Esophagus squamous epithelium (tissue), 5 donors: ENCODE measurements at regions not wholly inside any gene's neighbourhood (a gene's known extent, or its start where the extent isn't known, plus 50 kb on each side); places are given as distances from the start of the nearest gene placed in this dataset.

Experiments
- DNase-seq: peaks from one replicate; lab custom pipeline; 2025; lab: John Stamatoyannopoulos, UW
- H3K27ac ChIP-seq, 4 donors: fragments of 200-600 bp; sonication (generic); one replicate each; pipeline ENCODE4 v1.5.1; 2016 to 2019; ENCODE audit warnings: mild to moderate bottlenecking in 1 of 4
- H3K27me3 ChIP-seq, 4 donors: fragments of 200-600 bp; sonication (generic); 1 replicate in 3 of 4; 2 replicates in 1 of 4; pipeline versions ENCODE4 v1.5.1 to v1.6.0; 2017 to 2021; ENCODE audit warnings: antibody characterized with exemption in 1 of 4
- H3K36me3 ChIP-seq, 3 donors: fragments of 200-600 bp; sonication (generic); one replicate each; pipeline ENCODE4 v1.5.1; 2016 to 2019
- H3K4me1 ChIP-seq, 3 donors: fragments of 200-600 bp; sonication (generic); one replicate each; pipeline ENCODE4 v1.5.1; 2017 to 2019
- H3K4me3 ChIP-seq, 4 donors: fragments of 200-600 bp; sonication (generic); 1 replicate in 3 of 4; 2 replicates in 1 of 4; pipeline ENCODE4 v1.5.1; 2016 to 2019; ENCODE audit warnings: mild to moderate bottlenecking in 2 of 4, moderate library complexity in 1 of 4
- H3K9me3 ChIP-seq, 3 donors: fragments of 200-600 bp; sonication (generic); one replicate each; pipeline ENCODE4 v1.5.1; 2016 to 2019
- POLR2A ChIP-seq, 4 donors: fragments of 450-650 bp; IDR thresholded peaks; one replicate each; pipeline ENCODE4 v1.6.1; 2017; ENCODE audit warnings: antibody characterized with exemption in 4 of 4, mild to moderate bottlenecking in 4 of 4, moderate library complexity in 3 of 4
- WGBS, 2 donors: methylation state at CpG; one replicate each; pipeline ENCODE4 v1.1.5; 2018; 5-methylcytosine and 5-hydroxymethylcytosine counted together
- intact Hi-C: fragments of 100-400 bp; cut with DNase I; formaldehyde crosslinking; loops from one replicate; pipeline ENCODE4 v1.15.0; 2022
- TF ChIP-seq, protein P1 (sequence below), 6 experiments: fragments of 450-650 bp in 4 of 6; fragments of 200-600 bp in 2 of 6; sonication (generic) in 2 of 6; IDR thresholded peaks; one replicate each; pipeline ENCODE4 v1.5.1; 2016 to 2019; ENCODE audit warnings: antibody characterized with exemption in 6 of 6, mild to moderate bottlenecking in 4 of 6, moderate library complexity in 4 of 6
- donor health status: DM: yes; HTN: yes; CAD: no.

DNA sequence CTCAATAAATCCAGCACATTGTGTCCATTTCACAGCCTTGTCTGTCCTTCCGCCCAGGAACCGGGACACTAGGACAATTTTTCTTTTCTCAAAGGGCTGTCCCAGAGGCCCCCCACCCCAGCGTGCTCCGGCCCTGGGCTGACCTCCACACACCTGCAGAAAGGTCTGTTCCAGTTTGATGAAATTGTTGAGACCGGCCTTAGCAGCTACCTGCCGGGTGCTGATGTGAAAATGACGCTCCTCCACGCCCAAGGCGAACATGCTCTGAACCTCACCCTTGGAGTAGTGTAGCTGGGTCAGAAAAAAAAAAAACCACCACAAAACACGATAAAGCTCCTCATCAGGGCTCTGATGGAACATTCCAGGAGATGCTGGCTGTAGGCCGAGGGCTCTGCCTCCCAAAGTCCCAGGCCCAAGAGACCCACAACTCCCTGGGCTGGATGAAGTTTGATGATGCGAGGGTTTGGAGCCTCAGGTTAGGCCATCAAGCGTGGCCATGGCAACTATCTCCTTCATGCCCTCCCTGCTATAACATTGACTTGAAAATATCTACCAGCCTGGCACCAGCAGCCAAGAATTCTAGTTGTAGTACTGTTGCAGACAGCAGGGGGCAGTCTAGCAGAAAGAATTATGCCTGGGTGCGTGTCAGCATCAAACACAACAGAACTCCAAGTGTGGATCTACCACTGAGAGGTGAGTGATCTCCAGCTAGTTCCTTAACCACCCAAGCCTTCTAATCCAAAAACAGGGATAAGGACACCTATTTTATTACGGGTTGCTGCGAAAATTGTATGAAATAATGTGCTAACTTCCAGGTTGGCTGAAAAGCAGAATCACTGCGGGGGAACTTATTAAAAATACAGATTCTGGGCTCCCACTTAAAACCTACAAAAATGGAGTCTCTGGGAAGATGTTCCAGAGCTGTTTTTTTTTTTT, 62.1 kb downstream of the RMI2 start:
- Histone ChIP-seq H3K36me3 (no peaks in the 10 kb centered on the region), H3K4me1 (no peaks in the 10 kb centered on the region), H3K4me3 (no peak overlapping the region), H3K27ac (no peak overlapping the region), H3K9me3 (no peaks in the 10 kb centered on the region), H3K27me3 (no peaks in the 10 kb centered on the region)
- DNase-seq = no peak
- WGBS, 2 donors = 68 to 77% methylated on average over 17 of the region's 17 CpGs
- TF ChIP-seq POLR2A (IDR thresholded peaks at IDR 0.05) = no peak
- TF ChIP-seq, protein P1, sequence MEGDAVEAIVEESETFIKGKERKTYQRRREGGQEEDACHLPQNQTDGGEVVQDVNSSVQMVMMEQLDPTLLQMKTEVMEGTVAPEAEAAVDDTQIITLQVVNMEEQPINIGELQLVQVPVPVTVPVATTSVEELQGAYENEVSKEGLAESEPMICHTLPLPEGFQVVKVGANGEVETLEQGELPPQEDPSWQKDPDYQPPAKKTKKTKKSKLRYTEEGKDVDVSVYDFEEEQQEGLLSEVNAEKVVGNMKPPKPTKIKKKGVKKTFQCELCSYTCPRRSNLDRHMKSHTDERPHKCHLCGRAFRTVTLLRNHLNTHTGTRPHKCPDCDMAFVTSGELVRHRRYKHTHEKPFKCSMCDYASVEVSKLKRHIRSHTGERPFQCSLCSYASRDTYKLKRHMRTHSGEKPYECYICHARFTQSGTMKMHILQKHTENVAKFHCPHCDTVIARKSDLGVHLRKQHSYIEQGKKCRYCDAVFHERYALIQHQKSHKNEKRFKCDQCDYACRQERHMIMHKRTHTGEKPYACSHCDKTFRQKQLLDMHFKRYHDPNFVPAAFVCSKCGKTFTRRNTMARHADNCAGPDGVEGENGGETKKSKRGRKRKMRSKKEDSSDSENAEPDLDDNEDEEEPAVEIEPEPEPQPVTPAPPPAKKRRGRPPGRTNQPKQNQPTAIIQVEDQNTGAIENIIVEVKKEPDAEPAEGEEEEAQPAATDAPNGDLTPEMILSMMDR (IDR thresholded peaks at IDR 0.05) = peak; percentile 40 to 83 (median 76)
- intact Hi-C loops = loop anchor here (5.0 to 10.0 kb wide), 2 partner anchors 97 to 310 kb away; no protein-coding TSS in a partner anchor

DNA sequence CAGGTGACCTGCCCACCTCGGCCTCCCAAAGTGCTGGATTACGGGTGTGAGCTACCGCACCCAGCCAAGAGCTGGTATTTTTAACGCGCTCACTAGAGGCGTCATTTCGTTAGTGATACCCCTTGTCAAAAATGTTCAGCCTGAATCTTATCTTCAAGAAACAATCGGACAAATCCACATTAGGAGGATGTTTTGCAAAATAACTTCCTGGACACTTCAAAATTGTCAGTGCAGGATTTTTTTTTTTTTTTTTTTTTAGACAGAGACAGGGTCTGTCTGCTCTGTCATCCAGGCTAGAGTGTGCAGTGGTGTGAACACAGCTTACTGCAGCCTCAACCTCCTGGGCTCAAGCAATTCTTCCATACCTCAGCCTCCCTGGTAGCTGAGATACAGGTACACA, 63.0 kb downstream of the RMI2 start:
- Histone ChIP-seq H3K4me3 (no peak overlapping the region), H3K4me1 (no peaks in the 10 kb centered on the region), H3K27me3 (no peaks in the 10 kb centered on the region), H3K9me3 (no peaks in the 10 kb centered on the region), H3K36me3 (no peaks in the 10 kb centered on the region), H3K27ac (no peak overlapping the region)
- intact Hi-C loops = loop anchor here (5.0 to 10.0 kb wide), 2 partner anchors 97 to 309 kb away; no protein-coding TSS in a partner anchor
- 73 to 81% methylated on average over 8 of the region's 8 CpGs for WGBS, 2 donors
- TF ChIP-seq, protein P1 (IDR thresholded peaks at IDR 0.05) = no peak
- no peak for TF ChIP-seq POLR2A (IDR thresholded peaks at IDR 0.05)
- DNase-seq = no peak

DNA sequence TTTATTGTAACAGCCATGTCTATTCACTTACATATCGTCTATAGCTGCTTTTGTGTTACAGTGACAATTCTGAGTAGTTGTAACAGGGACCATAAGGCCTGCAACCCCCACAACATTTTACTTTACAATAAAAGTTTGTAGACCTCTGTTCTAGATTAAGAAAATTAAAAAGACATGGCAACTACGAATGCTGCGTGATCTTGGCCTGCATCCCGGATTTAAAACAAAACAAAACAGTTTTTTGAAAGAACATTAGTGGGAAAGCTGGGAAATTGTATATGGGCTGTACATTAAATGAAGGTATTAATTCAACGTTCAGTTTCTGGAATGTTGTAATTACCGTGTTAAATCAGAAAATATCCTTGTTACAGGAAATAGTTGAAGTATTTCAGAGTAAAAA, 64.1 kb downstream of the RMI2 start:
- no peak overlapping the region for H3K27ac ChIP-seq
- no peak for DNase-seq
- TF ChIP-seq, protein P1 (IDR thresholded peaks at IDR 0.05) = no peak
- no peak for TF ChIP-seq POLR2A (IDR thresholded peaks at IDR 0.05)
- 32 to 42% methylated on average over 6 of the region's 6 CpGs for WGBS, 2 donors
- H3K4me3 ChIP-seq = no peak overlapping the region
- H3K4me1 ChIP-seq = no peaks in the 10 kb centered on the region
- no peaks in the 10 kb centered on the region for H3K36me3 ChIP-seq
- no peaks in the 10 kb centered on the region for H3K9me3 ChIP-seq
- intact Hi-C loops = loop anchor here (5.0 to 10.0 kb wide), 2 partner anchors 95 to 308 kb away; no protein-coding TSS in a partner anchor
- H3K27me3 ChIP-seq = no peaks in the 10 kb centered on the region

DNA sequence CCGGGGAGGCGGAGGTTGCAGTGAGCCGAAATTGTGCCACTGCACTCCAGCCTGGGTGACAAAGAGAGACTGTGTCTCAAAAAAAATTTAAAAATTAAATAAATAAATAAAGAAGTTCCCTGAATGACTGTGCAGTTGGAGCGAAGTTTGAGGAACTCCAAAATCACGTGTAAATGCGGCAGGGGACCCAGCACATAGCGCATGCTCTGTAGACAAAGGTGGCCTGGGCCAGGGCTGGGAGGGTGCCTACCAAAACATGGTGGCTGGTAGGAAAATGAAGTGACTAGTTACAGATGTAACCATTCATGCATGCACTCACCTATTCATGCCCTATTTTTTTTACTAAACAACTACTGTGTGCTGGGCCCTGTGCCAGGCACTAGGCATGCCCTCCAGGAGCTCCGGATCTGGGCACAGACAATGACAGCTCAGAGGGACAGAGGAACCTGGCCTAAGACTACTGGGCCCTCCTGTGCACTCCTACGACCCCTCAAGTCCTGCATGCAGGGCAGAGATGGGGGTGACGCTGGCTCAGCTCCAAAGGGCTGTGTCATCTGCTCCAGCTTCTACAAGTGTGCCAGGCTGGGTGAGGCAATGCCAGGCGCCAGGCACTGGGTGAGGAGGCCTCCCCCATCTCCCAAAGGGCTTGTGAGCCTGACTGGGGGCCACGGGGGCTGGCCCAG, 65.3 kb downstream of the RMI2 start:
- H3K27ac ChIP-seq = no peak overlapping the region
- no peaks in the 10 kb centered on the region for H3K36me3 ChIP-seq
- H3K27me3 ChIP-seq = no peaks in the 10 kb centered on the region
- no peak overlapping the region for H3K4me3 ChIP-seq
- WGBS, 2 donors = 76 to 79% methylated on average over 7 to 8 of the region's 12 CpGs
- H3K9me3 ChIP-seq = no peaks in the 10 kb centered on the region
- no peak for DNase-seq
- TF ChIP-seq POLR2A (IDR thresholded peaks at IDR 0.05) = no peak
- TF ChIP-seq, protein P1 (IDR thresholded peaks at IDR 0.05) = no peak
- intact Hi-C loops = no loop called here
- H3K4me1 ChIP-seq = no peaks in the 10 kb centered on the region
